Kidney (tissue), 13 donors: ENCODE measurements at regions not wholly inside any gene's neighbourhood (a gene's known extent, or its start where the extent isn't known, plus 50 kb on each side); places are given as distances from the start of the nearest gene placed in this dataset.

ENCODE experiments used
- DNase-seq, 5 donors: peaks; one replicate each; pipeline ENCODE4 v3.0.0-alpha.2; 2013 to 2020
- FAIRE-seq: peaks from 2 replicates; lab custom pipeline; 2012; peaks lifted over from hg19 to GRCh38; lab: Jason Lieb, UNC
- H3K27ac ChIP-seq, 2 donors: one replicate each; pipeline ENCODE4 v1.7.0; 2013; ENCODE audit warnings: low read depth in 2 of 2, low read length in 2 of 2, inconsistent platforms in 1 of 2
- H3K27me3 ChIP-seq: one replicate; pipeline ENCODE4 v1.7.1; 2013; ENCODE audit warnings: low read length, inconsistent platforms; ENCODE audit not compliant: control insufficient read depth, insufficient read depth
- H3K36me3 ChIP-seq, 3 donors: one replicate each; pipeline versions ENCODE4 v1.7.0 to v1.7.1; 2013; ENCODE audit warnings: low read length in 3 of 3, control low read depth in 1 of 3, inconsistent platforms in 1 of 3; ENCODE audit not compliant: insufficient read depth in 3 of 3, control insufficient read depth in 2 of 3
- H3K4me1 ChIP-seq, 3 donors: one replicate each; pipeline versions ENCODE4 v1.7.0 to v1.7.1; 2013; ENCODE audit warnings: low read length in 3 of 3, inconsistent platforms in 1 of 3, low read depth in 1 of 3; ENCODE audit not compliant: control insufficient read depth in 2 of 3, insufficient read depth in 2 of 3
- H3K4me3 ChIP-seq, 3 donors: one replicate each; pipeline versions ENCODE4 v1.7.0 to v1.8.1; 2013; ENCODE audit warnings: low read length in 3 of 3, control low read depth in 1 of 3, inconsistent platforms in 1 of 3
- H3K9ac ChIP-seq, 3 donors: one replicate each; pipeline versions ENCODE4 v1.7.0 to v1.7.1; 2013; ENCODE audit warnings: low read length in 3 of 3, control low read depth in 1 of 3, inconsistent platforms in 1 of 3
- H3K9me3 ChIP-seq, 3 donors: one replicate each; pipeline versions ENCODE4 v1.7.0 to v1.7.1; 2013; ENCODE audit warnings: low read length in 3 of 3, control low read depth in 1 of 3, inconsistent platforms in 1 of 3; ENCODE audit not compliant: control insufficient read depth in 2 of 3, insufficient read depth in 1 of 3
- CTCF ChIP-seq: IDR thresholded peaks from 3 replicates; pipeline ENCODE4 v1.5.1; 2012; ENCODE audit warnings: mild to moderate bottlenecking, moderate library complexity, borderline replicate concordance; ENCODE audit not compliant: insufficient read depth; ENCODE audit errors: extremely low read depth
- intact Hi-C: fragments of 100-400 bp; cut with DNase I; formaldehyde crosslinking; loops from one replicate; pipeline ENCODE4 v1.11.1; 2022
- donor health status: control.
- donor health status: control.
- donor health status: control.
- donor health status: control.
- donor health status: control.
- donor health status: DM: yes; HTN: yes; CAD: no.
- donor health status: Normal renal cell carcinoma (clear cell type).

- Histone ChIP-seq H3K27me3 (no peaks in the 10 kb centered on the region), H3K27ac (no peak overlapping the region), H3K4me3 (no peak overlapping the region), H3K4me1 (no peaks in the 10 kb centered on the region), H3K36me3 (no peaks in the 10 kb centered on the region), H3K9me3 (no peaks in the 10 kb centered on the region), H3K9ac (no peak overlapping the region)
- peak in 4 of 5 donors; percentile 22 to 79 (median 43) for DNase-seq
- TF ChIP-seq CTCF, result no peak
- intact Hi-C loops, result no loop called here
- no peak for FAIRE-seq
These were observed 78.1 kb upstream of the ETAA1 start for GRCh38 chr2:67318993-67319481.

GRCh38 chr2:67320861-67321587 is 76.1 kb upstream of the ETAA1 start:
- intact Hi-C loops, result no loop called here
- Histone ChIP-seq H3K4me3 (no peak overlapping the region), H3K36me3 (no peaks in the 10 kb centered on the region), H3K9ac (no peak overlapping the region), H3K27me3 (no peaks in the 10 kb centered on the region), H3K9me3 (no peaks in the 10 kb centered on the region), H3K27ac (no peak overlapping the region), H3K4me1 (no peaks in the 10 kb centered on the region)
- no peak for TF ChIP-seq CTCF
- FAIRE-seq, result no peak
- DNase-seq, result peak in 1 of 5 donors; percentile 11

DNA sequence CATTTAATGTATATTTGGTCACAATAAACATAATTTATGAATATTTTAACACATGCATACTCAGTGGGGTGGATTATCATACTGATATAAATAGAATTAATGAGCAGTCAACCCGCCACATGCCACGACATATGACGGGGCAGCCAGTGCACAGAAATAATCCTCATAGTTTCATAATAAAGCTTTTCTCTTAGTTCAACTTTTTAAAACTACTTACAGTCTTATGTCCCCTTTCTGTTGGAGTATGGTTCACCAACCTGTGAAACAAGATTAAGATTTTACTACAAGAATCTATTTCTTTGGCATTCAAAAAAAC is 75.6 kb upstream of the ETAA1 start:
- H3K4me3 ChIP-seq, result no peak overlapping the region
- intact Hi-C loops, result no loop called here
- no peak overlapping the region for H3K27ac ChIP-seq
- DNase-seq (no peak), FAIRE-seq (no peak)
- H3K4me1 ChIP-seq, result no peaks in the 10 kb centered on the region
- H3K27me3 ChIP-seq, result no peaks in the 10 kb centered on the region
- no peak overlapping the region for H3K9ac ChIP-seq
- no peaks in the 10 kb centered on the region for H3K36me3 ChIP-seq
- TF ChIP-seq CTCF, result no peak
- H3K9me3 ChIP-seq, result no peaks in the 10 kb centered on the region
